GM23338 (cell line): ENCODE measurements at regions not wholly inside any gene's neighbourhood (a gene's known extent, or its start where the extent isn't known, plus 50 kb on each side); places are given as distances from the start of the nearest gene placed in this dataset.

ENCODE experiments used
- ATAC-seq: fragments of 200-7000 bp; cut with Tn5 transposase; 3 replicates; pipeline ENCODE4 v1.9.1; 2020
- DNase-seq: peaks from one replicate; pipeline ENCODE4 v3.0.0-alpha.2; 2015; ENCODE audit warnings: low spot score
- H2AFZ ChIP-seq: fragments of 200-600 bp; sonication (generic); 2 replicates; pipeline ENCODE4 v1.8.0; 2016; ENCODE audit warnings: antibody characterized with exemption, mild to moderate bottlenecking, moderate library complexity
- H3F3A ChIP-seq: fragments of 200-600 bp; sonication (generic); replicated peaks from 2 replicates; pipeline ENCODE4 v1.8.0; 2017; ENCODE audit warnings: antibody characterized with exemption, mixed run types, low read depth
- H3K27ac ChIP-seq: fragments of 200-600 bp; sonication (generic); 2 replicates; pipeline ENCODE4 v1.6.1; 2016; ENCODE audit warnings: low read depth
- H3K27me3 ChIP-seq: fragments of 200-600 bp; sonication (generic); 2 replicates; pipeline ENCODE4 v1.8.0; 2016; ENCODE audit warnings: mild to moderate bottlenecking, mixed run types, moderate library complexity; ENCODE audit not compliant: insufficient read depth
- H3K36me3 ChIP-seq: fragments of 200-600 bp; sonication (generic); 2 replicates; pipeline ENCODE4 v1.8.0; 2016; ENCODE audit warnings: mild to moderate bottlenecking; ENCODE audit not compliant: insufficient read depth
- H3K4me1 ChIP-seq: fragments of 200-600 bp; sonication (generic); 2 replicates; pipeline ENCODE4 v1.8.0; 2016; ENCODE audit warnings: mild to moderate bottlenecking, moderate library complexity; ENCODE audit not compliant: insufficient read depth
- H3K4me2 ChIP-seq: fragments of 200-600 bp; sonication (generic); 2 replicates; pipeline ENCODE4 v1.7.1; 2017; ENCODE audit warnings: mixed run types
- H3K4me3 ChIP-seq: fragments of 200-600 bp; sonication (generic); 2 replicates; pipeline ENCODE4 v1.6.1; 2016; ENCODE audit warnings: mixed run types
- H3K79me2 ChIP-seq: fragments of 200-600 bp; sonication (generic); replicated peaks from 2 replicates; pipeline ENCODE4 v1.8.0; 2017; ENCODE audit warnings: mild to moderate bottlenecking; ENCODE audit not compliant: insufficient read depth
- H3K9me2 ChIP-seq: fragments of 200-600 bp; sonication (generic); 2 replicates; pipeline ENCODE4 v1.8.0; 2017; ENCODE audit not compliant: insufficient read depth
- H4K20me1 ChIP-seq: fragments of 200-600 bp; sonication (generic); replicated peaks from 2 replicates; pipeline ENCODE4 v1.8.0; 2017; ENCODE audit warnings: mild to moderate bottlenecking; ENCODE audit not compliant: insufficient read depth
- H3K27ac Mint-ChIP-seq: 2 replicates; pipeline ENCODE4 v1.8.0; 2020; ENCODE audit warnings: inconsistent platforms, mild to moderate bottlenecking, moderate library complexity, mixed read lengths
- H3K27me3 Mint-ChIP-seq: 3 replicates; pipeline ENCODE4 v1.8.0; 2022; ENCODE audit warnings: low read depth, mild to moderate bottlenecking, moderate library complexity, mixed read lengths, inconsistent platforms; ENCODE audit not compliant: insufficient read depth, poor library complexity
- H3K36me3 Mint-ChIP-seq: 3 replicates; pipeline ENCODE4 v1.8.0; 2021; ENCODE audit warnings: low read depth, mild to moderate bottlenecking, inconsistent platforms, moderate library complexity, mixed read lengths
- H3K4me1 Mint-ChIP-seq: 3 replicates; pipeline ENCODE4 v1.8.0; 2020; ENCODE audit warnings: mild to moderate bottlenecking, inconsistent platforms, mixed read lengths
- H3K4me3 Mint-ChIP-seq: 3 replicates; pipeline ENCODE4 v1.8.0; 2021; ENCODE audit warnings: moderate library complexity, mild to moderate bottlenecking, inconsistent platforms, mixed read lengths
- H3K9me3 Mint-ChIP-seq: 3 replicates; pipeline ENCODE4 v1.8.0; 2020; ENCODE audit warnings: moderate library complexity, mild to moderate bottlenecking, inconsistent platforms, mixed read lengths
- CREB1 ChIP-seq: fragments of 250-450 bp; sonication (Bioruptor Pico); IDR thresholded peaks from 2 replicates; pipeline ENCODE4 v1.5.0; 2020; ENCODE audit warnings: low read depth, mild to moderate bottlenecking, moderate library complexity
- CTCF ChIP-seq, 2 experiments: fragments of 200-600 bp in 1 of 2; sonication (generic) in 1 of 2; conservative IDR thresholded peaks; 2 replicates each; pipeline versions ENCODE4 v1.5.1 to v1.6.1; 2016 to 2017; ENCODE audit warnings: antibody characterized with exemption in 2 of 2, low read depth in 2 of 2, mild to moderate bottlenecking in 2 of 2, moderate library complexity in 1 of 2
- ETS1 ChIP-seq: IDR thresholded peaks from 2 replicates; pipeline ENCODE4 v1.6.1; 2016; ENCODE audit warnings: antibody characterized with exemption
- EZH2 ChIP-seq: fragments of 200-600 bp; sonication (generic); IDR thresholded peaks from one replicate; pipeline ENCODE4 v1.8.0; 2017; ENCODE audit warnings: antibody characterized with exemption, mild to moderate bottlenecking, low read depth; ENCODE audit not compliant: unreplicated experiment
- EZH2phosphoT487 ChIP-seq: fragments of 200-600 bp; sonication (generic); IDR thresholded peaks from one replicate; pipeline ENCODE4 v1.8.1; 2018; ENCODE audit warnings: antibody characterized with exemption; ENCODE audit not compliant: unreplicated experiment
- NANOG ChIP-seq: IDR thresholded peaks from 2 replicates; pipeline ENCODE4 v1.6.1; 2016; ENCODE audit warnings: antibody characterized with exemption, borderline replicate concordance
- POLR2AphosphoS5 ChIP-seq: IDR thresholded peaks from 2 replicates; pipeline ENCODE4 v1.6.1; 2016; ENCODE audit warnings: antibody characterized with exemption, low read depth
- REST ChIP-seq: IDR thresholded peaks from one replicate; pipeline ENCODE4 v1.6.1; 2018; ENCODE audit warnings: antibody characterized with exemption; ENCODE audit not compliant: unreplicated experiment
- STAT1 ChIP-seq: IDR thresholded peaks from one replicate; pipeline ENCODE4 v1.6.1; 2016; ENCODE audit warnings: antibody characterized with exemption; ENCODE audit not compliant: unreplicated experiment
- ZNF462 ChIP-seq: fragments of 250-450 bp; sonication (Bioruptor Pico); IDR thresholded peaks from 2 replicates; pipeline ENCODE4 v1.5.0; 2020; ENCODE audit warnings: mild to moderate bottlenecking, moderate library complexity

GRCh38 chr10:123500110-123500509 lies 166.0 kb upstream of the GPR26 start:
- Mint-ChIP-seq H3K36me3 (no peaks in the 10 kb centered on the region), H3K27ac (no peak overlapping the region), H3K9me3 (no peaks in the 10 kb centered on the region), H3K27me3 (peaks cover 2% of the 10 kb centered on the region), H3K4me3 (no peak overlapping the region), H3K4me1 (peaks cover 32% of the 10 kb centered on the region)
- Histone ChIP-seq H3F3A (no peaks in the 10 kb centered on the region), H3K9me2 (peaks cover 7% of the 10 kb centered on the region; the same call in 1 of the 2 replicates), H3K27me3 (no peaks in the 10 kb centered on the region), H3K4me3 (no peak overlapping the region), H4K20me1 (no peaks in the 10 kb centered on the region), H3K4me2 (0 out of 2 replicates have a peak overlapping the region, but pooled peaks have one; percentile 20), H3K4me1 (peaks cover 27% of the 10 kb centered on the region), H3K36me3 (no peaks in the 10 kb centered on the region), H3K27ac (no peak overlapping the region), H2AFZ (no peak overlapping the region), H3K79me2 (no peaks in the 10 kb centered on the region)
- TF ChIP-seq CREB1 (CRISPR knock-in tag) (no peak), ETS1 (no peak), POLR2AphosphoS5 (no peak), EZH2phosphoT487 (no peak), EZH2 (no peak)
- DNase-seq, result no peak
- ATAC-seq, result peak; percentile 47

GRCh38 chr10:123501148-123501547 lies 165.0 kb upstream of the GPR26 start:
- no peak overlapping the region for H3K4me2 ChIP-seq
- no peaks in the 10 kb centered on the region for H3F3A ChIP-seq
- no peak overlapping the region for H3K27ac ChIP-seq
- H3K27me3 Mint-ChIP-seq, result peaks cover 2% of the 10 kb centered on the region
- no peaks in the 10 kb centered on the region for H3K79me2 ChIP-seq
- no peak overlapping the region for H2AFZ ChIP-seq
- H4K20me1 ChIP-seq, result no peaks in the 10 kb centered on the region
- H3K9me2 ChIP-seq, result 0 out of 2 replicates have a peak, but pooled peaks cover 4% of the 10 kb centered on the region
- H3K27ac Mint-ChIP-seq, result no peak overlapping the region
- no peak for ATAC-seq
- peaks cover 32% of the 10 kb centered on the region for H3K4me1 Mint-ChIP-seq
- no peaks in the 10 kb centered on the region for H3K36me3 ChIP-seq
- no peaks in the 10 kb centered on the region for H3K9me3 Mint-ChIP-seq
- H3K36me3 Mint-ChIP-seq, result no peaks in the 10 kb centered on the region
- H3K27me3 ChIP-seq, result no peaks in the 10 kb centered on the region
- peaks cover 27% of the 10 kb centered on the region for H3K4me1 ChIP-seq
- no peak overlapping the region for H3K4me3 Mint-ChIP-seq
- DNase-seq, result no peak
- no peak overlapping the region for H3K4me3 ChIP-seq
- TF ChIP-seq CTCF (conservative IDR thresholded peaks at IDR 0.05; ENCODE audit: low read depth in 2 of 2) (no peak), REST (no peak), EZH2phosphoT487 (no peak), EZH2 (no peak), ZNF462 (CRISPR knock-in tag) (no peak), NANOG (no peak), STAT1 (no peak)
